ENCODE measurements at regions not wholly inside any gene's neighbourhood (a gene's known extent, or its start where the extent isn't known, plus 50 kb on each side); places are given as distances from the start of the nearest gene placed in this dataset.

DNA sequence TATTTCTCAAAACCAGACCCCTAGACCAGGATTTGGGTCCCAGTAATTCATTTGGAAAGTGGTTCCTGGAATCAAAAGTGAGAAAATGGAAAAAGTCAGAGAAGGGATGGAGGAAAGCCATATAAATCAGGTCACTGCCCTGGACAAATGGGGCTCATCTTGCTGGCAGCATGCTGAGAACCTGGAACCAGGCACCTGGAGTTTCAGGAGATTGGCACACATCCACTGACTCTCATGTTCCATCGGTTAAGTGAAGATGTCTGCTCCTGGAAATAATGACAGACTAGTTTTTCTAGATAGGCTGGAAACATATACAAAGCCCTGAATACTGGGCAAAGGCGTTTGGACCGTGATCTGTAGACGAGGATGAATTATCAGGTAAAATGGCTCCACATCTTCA is 163.6 kb upstream of the HS3ST1 start:
- POLR2A ChIA-PET, result no interaction called here
- H3K4me1 ChIP-seq (ENCODE audit: control insufficient read depth in 1 of 2, insufficient read depth in 2 of 2, low read depth in 1 of 2, low read length in 1 of 2), result no peaks in the 10 kb centered on the region
- H3K27me3 ChIP-seq (ENCODE audit: insufficient read depth), result no peaks in the 10 kb centered on the region
- no peak overlapping the region for H3K4me2 ChIP-seq
- H3K27ac ChIP-seq (ENCODE audit: low read depth in 2 of 2, low read length in 1 of 2), result no peak overlapping the region
- no peak overlapping the region for H2AFZ ChIP-seq (ENCODE audit: low read depth)
- DNase-seq, result no peak
- H3K4me3 ChIP-seq (ENCODE audit: low read depth in 2 of 2, low read length in 1 of 2), result no peak overlapping the region
- TF ChIP-seq REST (IDR thresholded peaks at IDR 0.05; ENCODE audit: low read depth, low read length) (no peak), GATA2 (CRISPR knock-in tag; IDR thresholded peaks at IDR 0.05) (no peak), RFX5 (IDR thresholded peaks at IDR 0.05; ENCODE audit: low read length) (no peak)
- H3K9ac ChIP-seq, result no peak overlapping the region
- CTCF ChIA-PET, result no interaction called here
- no peaks in the 10 kb centered on the region for H3F3A ChIP-seq (replicated peaks; ENCODE audit: insufficient read depth)
- 0 out of 2 replicates have a peak, but pooled peaks cover under 1% of the 10 kb centered on the region for H3K9me3 ChIP-seq
- H3K9me2 ChIP-seq, result no peaks in the 10 kb centered on the region
- H3K79me2 ChIP-seq (ENCODE audit: insufficient read depth), result no peaks in the 10 kb centered on the region
- no peaks in the 10 kb centered on the region for H4K20me1 ChIP-seq (ENCODE audit: insufficient read depth)
- 0% methylated on average over 4 of the region's 4 CpGs for WGBS (ENCODE audit: low lambda C conversion rate)
- H3K36me3 ChIP-seq (replicated peaks in 1 of 2; ENCODE audit: control insufficient read depth in 1 of 2, insufficient read depth in 2 of 2, low read length in 1 of 2), result no peaks in the 10 kb centered on the region

DNA sequence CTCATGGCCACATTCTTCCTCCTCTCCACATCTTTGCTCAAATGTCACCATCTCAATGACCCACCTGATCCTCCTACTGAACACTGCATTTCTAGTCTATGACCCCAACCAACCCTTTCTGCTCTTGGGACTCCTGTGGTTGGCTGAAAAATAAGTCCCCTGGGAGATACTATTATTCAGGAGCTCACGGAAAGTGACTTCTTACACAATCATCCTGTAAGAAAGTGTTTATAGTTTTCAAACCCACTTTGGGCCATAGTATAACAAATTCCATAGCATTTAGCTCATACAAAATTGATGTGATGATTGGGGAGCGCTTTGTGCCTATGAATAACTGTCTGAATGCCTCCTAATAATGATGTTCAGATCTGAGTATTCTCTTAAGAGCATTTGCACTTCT is 161.4 kb upstream of the HS3ST1 start:
- Histone ChIP-seq H3K9ac (no peak overlapping the region), H3K36me3 (replicated peaks in 1 of 2; ENCODE audit: control insufficient read depth in 1 of 2, insufficient read depth in 2 of 2, low read length in 1 of 2) (no peaks in the 10 kb centered on the region), H3K4me1 (ENCODE audit: control insufficient read depth in 1 of 2, insufficient read depth in 2 of 2, low read depth in 1 of 2, low read length in 1 of 2) (no peaks in the 10 kb centered on the region), H3K4me3 (ENCODE audit: low read depth in 2 of 2, low read length in 1 of 2) (no peak overlapping the region), H3K79me2 (ENCODE audit: insufficient read depth) (no peaks in the 10 kb centered on the region), H3K9me3 (no peaks in the 10 kb centered on the region), H3K27me3 (ENCODE audit: insufficient read depth) (no peaks in the 10 kb centered on the region), H4K20me1 (ENCODE audit: insufficient read depth) (no peaks in the 10 kb centered on the region), H3K9me2 (no peaks in the 10 kb centered on the region), H2AFZ (ENCODE audit: low read depth) (no peak overlapping the region), H3K27ac (ENCODE audit: low read depth in 2 of 2, low read length in 1 of 2) (no peak overlapping the region), H3K4me2 (no peak overlapping the region), H3F3A (replicated peaks; ENCODE audit: insufficient read depth) (no peaks in the 10 kb centered on the region)
- ChIA-PET CTCF (no interaction called here), POLR2A (no interaction called here)
- WGBS (ENCODE audit: low lambda C conversion rate), result 15% methylated on average over 2 of the region's 2 CpGs
- TF ChIP-seq GATA2 (CRISPR knock-in tag; IDR thresholded peaks at IDR 0.05) (no peak), TAF1 (IDR thresholded peaks at IDR 0.05; ENCODE audit: borderline replicate concordance, low read depth, low read length) (no peak)
- no peak for DNase-seq

- no peaks in the 10 kb centered on the region for H3K9me2 ChIP-seq
- H3K27me3 ChIP-seq (ENCODE audit: insufficient read depth), result no peaks in the 10 kb centered on the region
- no peak overlapping the region for H2AFZ ChIP-seq (ENCODE audit: low read depth)
- no peaks in the 10 kb centered on the region for H3K79me2 ChIP-seq (ENCODE audit: insufficient read depth)
- CTCF ChIA-PET, result no interaction called here
- no peak overlapping the region for H3K27ac ChIP-seq (ENCODE audit: low read depth in 2 of 2, low read length in 1 of 2)
- WGBS (ENCODE audit: low lambda C conversion rate), result 6% methylated on average over 1 of the region's 1 CpG
- H3K4me2 ChIP-seq, result no peak overlapping the region
- no peak overlapping the region for H3K9ac ChIP-seq
- H3K4me3 ChIP-seq (ENCODE audit: low read depth in 2 of 2, low read length in 1 of 2), result no peak overlapping the region
- H3K4me1 ChIP-seq (ENCODE audit: control insufficient read depth in 1 of 2, insufficient read depth in 2 of 2, low read depth in 1 of 2, low read length in 1 of 2), result no peaks in the 10 kb centered on the region
- no peaks in the 10 kb centered on the region for H3K9me3 ChIP-seq
- POLR2A ChIA-PET, result no interaction called here
- no peak for DNase-seq
- H3F3A ChIP-seq (replicated peaks; ENCODE audit: insufficient read depth), result no peaks in the 10 kb centered on the region
- H4K20me1 ChIP-seq (ENCODE audit: insufficient read depth), result no peaks in the 10 kb centered on the region
- no peaks in the 10 kb centered on the region for H3K36me3 ChIP-seq (replicated peaks in 1 of 2; ENCODE audit: control insufficient read depth in 1 of 2, insufficient read depth in 2 of 2, low read length in 1 of 2)
- TF ChIP-seq, protein P1, sequence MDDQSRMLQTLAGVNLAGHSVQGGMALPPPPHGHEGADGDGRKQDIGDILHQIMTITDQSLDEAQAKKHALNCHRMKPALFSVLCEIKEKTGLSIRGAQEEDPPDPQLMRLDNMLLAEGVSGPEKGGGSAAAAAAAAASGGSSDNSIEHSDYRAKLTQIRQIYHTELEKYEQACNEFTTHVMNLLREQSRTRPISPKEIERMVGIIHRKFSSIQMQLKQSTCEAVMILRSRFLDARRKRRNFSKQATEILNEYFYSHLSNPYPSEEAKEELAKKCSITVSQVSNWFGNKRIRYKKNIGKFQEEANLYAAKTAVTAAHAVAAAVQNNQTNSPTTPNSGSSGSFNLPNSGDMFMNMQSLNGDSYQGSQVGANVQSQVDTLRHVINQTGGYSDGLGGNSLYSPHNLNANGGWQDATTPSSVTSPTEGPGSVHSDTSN (IDR thresholded peaks at IDR 0.05), result no peak
- TF ChIP-seq IRF3 (IDR thresholded peaks at IDR 0.05; ENCODE audit: low read depth, low read length), result no peak
- no peak for TF ChIP-seq EZH2phosphoT487 (IDR thresholded peaks at IDR 0.05; ENCODE audit: borderline replicate concordance, low read depth)
- TF ChIP-seq YY1 (IDR thresholded peaks at IDR 0.05; ENCODE audit: low read depth), result no peak
- TF ChIP-seq, protein P2, sequence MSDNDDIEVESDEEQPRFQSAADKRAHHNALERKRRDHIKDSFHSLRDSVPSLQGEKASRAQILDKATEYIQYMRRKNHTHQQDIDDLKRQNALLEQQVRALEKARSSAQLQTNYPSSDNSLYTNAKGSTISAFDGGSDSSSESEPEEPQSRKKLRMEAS (IDR thresholded peaks at IDR 0.05; ENCODE audit: low read depth), result no peak
- TF ChIP-seq ZBTB33 (IDR thresholded peaks at IDR 0.05; ENCODE audit: borderline replicate concordance, low read depth), result no peak
- TF ChIP-seq POLR2AphosphoS5 (IDR thresholded peaks at IDR 0.05; ENCODE audit: low read depth, low read length), result no peak
- TF ChIP-seq MXI1 (IDR thresholded peaks at IDR 0.05; ENCODE audit: low read depth, low read length), result no peak
- no peak for TF ChIP-seq SIN3A (IDR thresholded peaks at IDR 0.05; ENCODE audit: borderline replicate concordance, low read depth, low read length)
- no peak for TF ChIP-seq FOXJ3 (CRISPR knock-in tag; IDR thresholded peaks at IDR 0.05)
- no peak for TF ChIP-seq ELF1 (IDR thresholded peaks at IDR 0.05)
These were observed 161.0 kb upstream of the HS3ST1 start for GRCh38 chr4:11589676-11590075.
